ENCODE measurements at regions not wholly inside any gene's neighbourhood (a gene's known extent, or its start where the extent isn't known, plus 50 kb on each side); places are given as distances from the start of the nearest gene placed in this dataset.

DNA sequence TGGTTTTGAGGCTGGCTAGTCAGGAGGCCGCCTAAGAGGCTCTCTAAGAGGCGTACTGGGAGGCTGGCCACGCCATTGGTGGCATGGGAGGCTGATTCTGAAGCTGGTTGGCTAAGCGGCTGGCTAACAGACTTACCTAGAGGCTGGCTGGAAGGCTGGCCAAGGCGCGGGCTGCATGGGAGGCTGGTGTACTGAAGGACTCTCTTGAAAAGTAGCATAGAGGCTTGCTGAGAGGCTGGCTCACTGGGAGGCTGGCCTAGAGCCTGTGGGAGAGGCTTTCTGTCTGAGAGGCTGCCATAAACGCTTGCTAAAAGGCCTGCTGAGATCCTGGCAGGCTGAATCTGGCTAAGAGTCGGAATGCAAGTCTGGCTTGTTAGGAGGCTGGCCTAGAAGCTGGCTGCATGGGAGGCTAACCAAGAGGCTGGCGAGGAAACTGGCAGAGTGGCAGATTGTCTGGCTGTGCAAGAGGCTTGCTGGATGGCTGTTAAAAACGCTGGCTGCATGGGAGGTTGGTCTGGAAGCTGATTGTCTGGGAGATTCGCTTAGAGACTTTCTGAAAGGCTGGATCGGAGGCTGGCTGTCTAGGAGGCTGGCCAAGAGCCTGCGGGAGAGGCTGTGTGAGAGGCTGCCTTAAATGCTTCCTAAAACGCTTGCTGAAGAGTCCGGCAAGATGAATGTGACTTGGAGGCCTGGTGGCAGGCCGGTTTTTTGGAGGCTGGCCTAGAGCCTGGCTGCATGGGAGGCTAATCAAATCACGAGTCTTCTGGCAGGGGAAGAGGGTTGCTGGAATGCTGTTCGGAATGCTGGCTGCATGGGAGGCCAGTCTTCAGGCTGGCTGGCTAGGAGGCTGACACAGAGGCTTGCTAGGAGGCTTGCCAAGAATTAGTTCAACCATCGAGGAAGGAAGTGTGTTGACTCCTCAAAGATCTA is 134.2 kb downstream of the OR13A1 start:
- no peaks in the 10 kb centered on the region for H3K36me3 ChIP-seq (ENCODE audit: insufficient read depth)
- H3K4me3 ChIP-seq (ENCODE audit: low read depth, low read length) = no peak overlapping the region
- no peak overlapping the region for H3K27ac ChIP-seq (ENCODE audit: low read depth)
- WGBS = 72% methylated on average over 19 of the region's 19 CpGs
- H3K4me1 ChIP-seq (ENCODE audit: insufficient read depth) = no peaks in the 10 kb centered on the region
- DNase-seq (ENCODE audit: extremely low spot score) = no peak

DNA sequence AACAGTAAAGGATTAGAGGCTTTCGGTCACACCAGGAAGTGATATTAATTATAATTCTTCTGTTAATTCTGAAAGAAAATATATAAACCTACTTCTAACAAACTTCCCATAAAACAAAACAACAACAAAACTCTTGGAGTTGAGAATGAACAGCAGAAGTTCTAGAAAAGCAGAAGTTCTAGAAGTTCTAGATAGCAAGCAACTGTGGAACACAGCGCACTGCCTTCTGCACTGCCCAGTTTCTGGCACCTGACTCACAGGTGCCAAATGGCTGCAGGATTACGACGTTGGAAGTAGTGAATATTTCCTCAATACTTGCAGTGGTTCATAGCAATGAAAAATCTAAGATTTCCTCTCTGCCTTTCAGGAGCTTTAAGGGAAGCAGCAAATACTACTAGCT is 132.2 kb downstream of the OR13A1 start:
- DNase-seq (ENCODE audit: extremely low spot score) = no peak
- 85% methylated on average over 4 of the region's 4 CpGs for WGBS
- H3K4me1 ChIP-seq (ENCODE audit: insufficient read depth) = no peaks in the 10 kb centered on the region
- H3K4me3 ChIP-seq (ENCODE audit: low read depth, low read length) = no peak overlapping the region
- H3K27ac ChIP-seq (ENCODE audit: low read depth) = no peak overlapping the region
- H3K36me3 ChIP-seq (ENCODE audit: insufficient read depth) = no peaks in the 10 kb centered on the region

DNA sequence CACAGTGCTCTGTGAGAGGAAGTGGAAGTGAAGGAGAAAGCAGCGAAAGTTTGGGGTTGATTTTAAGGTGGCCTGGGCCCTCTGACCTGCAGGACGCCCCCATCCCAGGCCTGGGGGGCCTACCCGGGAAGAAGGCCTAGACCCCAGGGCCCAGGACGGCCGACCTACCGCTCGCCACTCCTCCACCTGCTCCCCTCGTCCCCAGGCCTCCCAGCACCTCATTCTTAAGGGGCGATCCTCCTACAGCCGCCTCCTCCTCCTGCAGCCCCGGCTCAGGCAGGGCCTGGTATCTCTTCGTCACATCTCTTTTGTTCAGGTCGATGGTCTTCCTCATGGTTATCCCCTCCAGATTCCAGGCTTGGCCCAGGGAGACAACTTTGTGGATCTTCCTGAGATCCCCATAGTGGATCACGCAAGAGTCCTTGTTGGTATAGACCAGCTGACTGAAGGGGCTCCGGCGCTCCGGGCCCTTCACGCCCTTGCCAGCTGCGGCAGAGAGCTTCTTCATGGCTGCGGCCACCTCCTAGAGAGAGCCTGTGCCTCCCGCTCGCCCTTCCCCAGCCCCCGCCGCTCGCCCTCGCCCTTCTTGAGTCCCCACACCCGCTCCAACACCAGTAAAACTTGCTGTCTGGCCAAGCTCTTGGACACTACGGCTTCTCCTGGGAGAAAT is 117.5 kb downstream of the OR13A1 start:
- H3K36me3 ChIP-seq (ENCODE audit: insufficient read depth) = no peaks in the 10 kb centered on the region
- no peaks in the 10 kb centered on the region for H3K4me1 ChIP-seq (ENCODE audit: insufficient read depth)
- H3K27ac ChIP-seq (ENCODE audit: low read depth) = no peak overlapping the region
- WGBS = 87% methylated on average over 28 of the region's 28 CpGs
- DNase-seq (ENCODE audit: extremely low spot score) = no peak
- no peak overlapping the region for H3K4me3 ChIP-seq (ENCODE audit: low read depth, low read length)

DNA sequence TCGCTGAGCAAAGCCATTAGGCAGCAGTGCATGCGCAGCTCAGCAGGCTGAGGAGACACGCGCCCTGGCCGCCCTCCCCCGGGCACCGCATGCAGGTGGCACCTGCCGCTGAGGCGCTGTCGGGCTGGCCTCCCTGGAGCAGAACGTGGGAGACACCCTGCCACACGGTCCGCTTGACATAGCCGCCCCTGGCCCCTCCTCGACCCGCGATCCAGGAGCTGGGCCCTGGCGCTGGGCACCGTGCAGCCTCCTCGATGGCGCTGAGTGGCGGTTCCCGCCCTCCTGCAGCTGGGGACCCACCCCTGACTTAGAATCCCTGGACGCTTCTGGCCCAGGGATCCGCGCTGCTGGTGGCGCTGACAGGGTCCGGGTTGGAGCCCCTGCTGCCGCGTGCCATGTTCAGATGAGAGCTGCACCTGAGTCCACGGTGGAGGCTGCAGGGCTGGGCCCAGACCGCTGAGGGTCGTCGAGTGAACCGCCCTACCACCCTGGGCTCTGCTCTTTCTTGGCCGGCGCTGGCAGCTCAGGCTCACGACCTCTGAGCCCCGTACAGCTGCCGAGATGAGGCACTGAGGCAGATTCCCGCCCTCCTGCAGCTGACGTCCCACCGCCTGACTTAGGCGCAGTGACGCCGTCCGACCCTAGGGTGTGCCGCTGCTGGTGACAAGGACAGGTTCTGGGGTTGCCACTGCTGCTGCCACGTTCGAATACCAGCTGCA is 116.8 kb downstream of the OR13A1 start:
- Histone ChIP-seq H3K4me1 (ENCODE audit: insufficient read depth) (no peaks in the 10 kb centered on the region), H3K27ac (ENCODE audit: low read depth) (no peak overlapping the region), H3K36me3 (ENCODE audit: insufficient read depth) (no peaks in the 10 kb centered on the region), H3K4me3 (ENCODE audit: low read depth, low read length) (no peak overlapping the region)
- WGBS = 58% methylated on average over 50 of the region's 50 CpGs
- no peak for DNase-seq (ENCODE audit: extremely low spot score)

DNA sequence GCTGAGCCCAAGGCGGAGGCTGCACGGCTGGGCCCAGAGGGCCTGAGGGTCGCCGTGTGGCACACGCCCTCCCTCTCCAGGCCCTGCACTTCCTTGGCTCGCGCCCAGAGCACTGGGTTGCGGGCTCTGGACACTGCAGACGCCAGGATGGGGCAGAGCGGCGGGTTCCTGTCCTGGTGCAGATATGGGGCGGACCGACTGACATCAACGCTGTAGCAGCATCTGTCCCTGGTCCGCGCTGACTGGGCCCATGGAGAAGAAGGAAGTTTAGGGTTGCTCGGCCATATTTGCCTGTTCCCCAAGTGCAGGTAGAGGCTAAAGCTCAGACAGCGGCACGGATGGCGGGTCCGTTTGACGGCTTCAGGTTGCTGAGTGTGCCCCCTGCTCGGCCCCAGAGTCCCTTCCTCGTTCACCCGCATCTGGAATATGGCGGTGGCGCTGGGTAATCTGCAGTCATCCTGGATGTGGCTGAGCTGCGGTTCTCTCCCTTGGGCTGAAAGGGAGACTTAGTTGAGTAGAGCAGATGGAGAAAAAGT is 116.1 kb downstream of the OR13A1 start:
- H3K36me3 ChIP-seq (ENCODE audit: insufficient read depth) = no peaks in the 10 kb centered on the region
- no peak overlapping the region for H3K27ac ChIP-seq (ENCODE audit: low read depth)
- H3K4me3 ChIP-seq (ENCODE audit: low read depth, low read length) = no peak overlapping the region
- DNase-seq (ENCODE audit: extremely low spot score) = no peak
- whole genome bisulfite sequencing = 61% methylated on average over 28 of the region's 28 CpGs
- no peaks in the 10 kb centered on the region for H3K4me1 ChIP-seq (ENCODE audit: insufficient read depth)

DNA sequence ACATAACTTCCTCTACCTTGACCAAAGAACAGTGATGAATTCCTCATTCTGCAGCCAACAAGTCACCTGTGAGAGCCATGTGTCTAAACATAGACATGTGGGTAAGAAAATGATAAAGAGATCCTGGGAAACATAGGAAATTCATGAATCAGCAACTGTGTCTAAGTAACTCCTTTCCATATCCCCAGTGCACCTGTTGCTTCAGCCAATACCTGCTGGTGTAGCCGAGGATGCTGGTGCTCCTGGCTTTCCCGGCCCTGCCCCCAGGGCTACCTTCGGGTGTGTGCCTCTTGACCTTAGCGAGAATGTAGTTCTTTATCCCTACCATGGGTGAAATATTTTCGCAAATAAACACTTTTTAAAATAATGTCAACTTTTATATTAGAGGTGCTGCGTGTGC is 114.1 kb downstream of the OR13A1 start:
- Histone ChIP-seq H3K27ac (ENCODE audit: low read depth) (no peak overlapping the region), H3K36me3 (ENCODE audit: insufficient read depth) (no peaks in the 10 kb centered on the region), H3K4me1 (ENCODE audit: insufficient read depth) (no peaks in the 10 kb centered on the region), H3K4me3 (ENCODE audit: low read depth, low read length) (no peak overlapping the region)
- DNase-seq (ENCODE audit: extremely low spot score) = no peak
- WGBS = 80% methylated on average over 6 of the region's 6 CpGs

DNA sequence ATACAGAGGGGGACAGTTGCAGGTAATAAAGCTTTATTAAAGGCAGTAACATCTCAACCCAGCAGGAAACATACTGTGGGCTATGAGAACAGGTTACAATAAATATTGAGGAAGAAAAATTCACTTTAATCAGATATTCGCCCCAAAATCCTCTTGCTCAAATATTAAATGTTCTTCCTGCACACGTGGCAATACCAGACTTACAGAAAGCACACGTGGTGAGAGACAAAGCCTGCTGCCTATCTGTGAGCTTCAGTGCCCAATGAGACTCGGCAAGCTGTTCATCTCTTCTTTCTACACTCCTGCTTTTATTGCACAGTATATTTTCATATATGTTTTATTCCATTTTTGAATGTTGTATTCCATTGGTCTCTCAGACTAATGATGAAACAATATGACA is 113.2 kb downstream of the OR13A1 start:
- H3K4me1 ChIP-seq (ENCODE audit: insufficient read depth) = no peaks in the 10 kb centered on the region
- no peak overlapping the region for H3K4me3 ChIP-seq (ENCODE audit: low read depth, low read length)
- no peaks in the 10 kb centered on the region for H3K36me3 ChIP-seq (ENCODE audit: insufficient read depth)
- no peak overlapping the region for H3K27ac ChIP-seq (ENCODE audit: low read depth)
- WGBS = 63% methylated on average over 4 of the region's 4 CpGs
- DNase-seq (ENCODE audit: extremely low spot score) = no peak

DNA sequence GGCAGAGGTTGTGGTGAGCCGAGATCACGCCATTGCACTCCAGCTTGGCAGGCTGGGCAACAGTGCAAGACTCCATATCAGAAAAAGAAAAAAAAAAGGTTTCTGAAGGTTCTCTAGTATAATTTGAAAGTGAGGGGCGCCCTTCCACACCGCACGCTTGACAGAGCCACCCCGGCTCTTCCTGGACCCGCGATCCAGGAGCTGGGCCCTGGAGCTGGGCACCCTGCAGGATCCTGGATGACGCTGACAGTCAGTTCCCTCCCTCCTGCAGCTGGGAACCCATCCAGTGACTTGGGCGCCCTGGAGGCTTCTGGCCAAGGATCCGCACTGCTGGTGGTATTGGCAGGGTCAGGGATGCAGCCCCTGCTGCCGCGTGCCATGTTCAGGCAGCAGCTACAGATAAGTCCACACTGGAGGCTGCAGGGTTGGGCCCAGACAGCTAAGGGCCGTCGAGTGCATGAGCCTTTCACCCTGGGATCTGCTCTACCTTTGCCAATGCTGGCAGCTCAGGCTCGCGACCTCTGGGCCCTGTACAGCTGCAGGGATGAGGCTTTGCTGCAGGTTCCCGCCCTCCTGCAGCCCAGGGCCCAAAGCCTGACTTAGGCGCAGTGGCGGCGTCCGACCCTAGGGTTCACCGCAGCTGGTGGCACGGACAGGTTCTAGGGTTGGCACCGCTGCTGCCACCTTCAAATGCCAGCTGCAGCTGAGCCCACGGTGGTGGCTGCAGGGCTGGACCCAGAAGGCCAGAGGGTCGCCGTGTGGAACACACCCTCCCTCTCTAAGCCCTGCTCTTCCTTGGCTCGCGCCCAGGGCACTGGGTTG is 110.2 kb downstream of the OR13A1 start:
- H3K4me3 ChIP-seq (ENCODE audit: low read depth, low read length) = no peak overlapping the region
- no peak overlapping the region for H3K27ac ChIP-seq (ENCODE audit: low read depth)
- no peak for DNase-seq (ENCODE audit: extremely low spot score)
- 91% methylated on average over 30 of the region's 30 CpGs for WGBS
- H3K4me1 ChIP-seq (ENCODE audit: insufficient read depth) = no peaks in the 10 kb centered on the region
- no peaks in the 10 kb centered on the region for H3K36me3 ChIP-seq (ENCODE audit: insufficient read depth)

DNA sequence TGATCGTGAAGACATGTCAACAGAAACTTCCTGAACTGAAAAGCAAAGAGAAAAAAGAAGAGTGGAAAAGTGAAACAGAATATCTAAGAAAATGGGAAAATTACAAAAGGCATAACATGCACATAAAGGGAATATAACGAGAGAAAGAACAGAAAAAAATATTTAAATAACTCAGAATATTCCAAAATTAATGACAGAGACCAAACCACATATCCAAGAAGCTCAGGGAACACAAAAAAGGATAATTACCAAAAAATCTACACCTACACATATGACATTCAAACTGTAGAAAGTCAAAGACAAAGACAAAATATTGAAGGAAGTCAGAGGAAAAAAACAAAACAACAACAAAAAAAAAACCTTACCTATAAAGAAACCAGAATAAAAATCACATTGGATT is 105.5 kb downstream of the OR13A1 start:
- no peak for DNase-seq (ENCODE audit: extremely low spot score)
- Histone ChIP-seq H3K4me3 (ENCODE audit: low read depth, low read length) (no peak overlapping the region), H3K4me1 (ENCODE audit: insufficient read depth) (no peaks in the 10 kb centered on the region), H3K36me3 (ENCODE audit: insufficient read depth) (no peaks in the 10 kb centered on the region), H3K27ac (ENCODE audit: low read depth) (no peak overlapping the region)
- WGBS = 93% methylated on average over 2 of the region's 2 CpGs

DNA sequence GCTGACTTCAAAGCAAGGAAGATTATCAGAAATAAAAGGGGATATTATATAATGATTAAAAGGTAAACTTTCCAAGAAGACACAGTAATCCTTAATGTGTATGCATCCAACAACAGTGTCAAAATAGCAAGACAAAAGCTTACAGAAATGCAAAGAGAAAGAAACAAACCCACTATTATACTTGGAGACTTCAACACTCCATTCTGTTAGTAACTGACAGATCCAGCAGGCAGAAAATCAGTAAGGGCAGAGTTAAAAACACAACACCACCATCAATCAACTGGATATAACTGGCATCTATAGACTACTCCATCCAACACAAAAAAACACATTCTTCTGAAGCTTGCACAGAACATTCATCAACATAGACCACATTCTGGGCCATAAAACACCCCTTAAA is 103.8 kb downstream of the OR13A1 start:
- H3K27ac ChIP-seq (ENCODE audit: low read depth) = no peak overlapping the region
- DNase-seq (ENCODE audit: extremely low spot score) = no peak
- H3K36me3 ChIP-seq (ENCODE audit: insufficient read depth) = no peaks in the 10 kb centered on the region
- H3K4me1 ChIP-seq (ENCODE audit: insufficient read depth) = no peaks in the 10 kb centered on the region
- no peak overlapping the region for H3K4me3 ChIP-seq (ENCODE audit: low read depth, low read length)

DNA sequence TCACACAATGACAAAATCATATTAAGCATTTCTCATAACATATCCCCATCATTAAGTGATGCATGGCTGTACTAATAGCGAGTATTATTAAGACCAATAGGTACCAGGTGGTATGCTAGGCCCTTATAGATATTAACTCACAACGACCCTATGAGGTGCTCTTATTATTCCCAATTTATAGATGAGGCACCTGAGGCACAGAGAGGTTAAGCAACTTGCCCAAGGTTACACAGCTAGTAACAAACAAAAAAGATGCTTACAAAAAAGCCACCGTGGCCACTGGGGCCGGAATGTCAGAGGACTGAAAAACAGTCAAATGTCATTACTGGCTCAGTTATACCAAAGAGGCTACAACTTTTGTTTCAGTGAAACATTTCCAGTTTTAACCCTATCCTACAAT is 96.0 kb downstream of the OR13A1 start:
- Histone ChIP-seq H3K27ac (ENCODE audit: low read depth) (no peak overlapping the region), H3K4me1 (ENCODE audit: insufficient read depth) (no peaks in the 10 kb centered on the region), H3K4me3 (ENCODE audit: low read depth, low read length) (no peak overlapping the region), H3K36me3 (ENCODE audit: insufficient read depth) (no peaks in the 10 kb centered on the region)
- no peak for DNase-seq (ENCODE audit: extremely low spot score)
- 78% methylated on average over 4 of the region's 4 CpGs for WGBS

DNA sequence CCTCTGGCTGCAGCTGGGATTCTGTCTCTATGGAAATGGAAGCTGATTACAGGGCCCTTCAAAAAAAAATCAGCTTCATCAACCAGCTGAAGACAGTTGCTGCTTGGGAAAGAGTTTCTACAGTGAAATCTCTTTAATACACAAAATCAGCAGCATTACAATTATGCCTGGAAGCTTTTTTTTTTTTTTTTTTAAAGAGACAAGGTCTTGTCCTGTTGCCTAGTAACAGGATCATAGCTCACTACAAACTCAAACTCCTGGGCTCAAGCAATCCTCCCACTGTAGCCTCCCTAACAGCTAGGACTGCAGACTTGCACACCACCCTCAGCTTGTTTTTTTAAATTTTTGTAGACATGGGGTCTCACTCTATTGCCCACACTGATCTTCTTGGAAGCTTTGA is 94.5 kb downstream of the OR13A1 start:
- DNase-seq (ENCODE audit: extremely low spot score) = no peak
- Histone ChIP-seq H3K27ac (ENCODE audit: low read depth) (no peak overlapping the region), H3K4me3 (ENCODE audit: low read depth, low read length) (no peak overlapping the region), H3K36me3 (ENCODE audit: insufficient read depth) (no peaks in the 10 kb centered on the region), H3K4me1 (ENCODE audit: insufficient read depth) (no peaks in the 10 kb centered on the region)

DNA sequence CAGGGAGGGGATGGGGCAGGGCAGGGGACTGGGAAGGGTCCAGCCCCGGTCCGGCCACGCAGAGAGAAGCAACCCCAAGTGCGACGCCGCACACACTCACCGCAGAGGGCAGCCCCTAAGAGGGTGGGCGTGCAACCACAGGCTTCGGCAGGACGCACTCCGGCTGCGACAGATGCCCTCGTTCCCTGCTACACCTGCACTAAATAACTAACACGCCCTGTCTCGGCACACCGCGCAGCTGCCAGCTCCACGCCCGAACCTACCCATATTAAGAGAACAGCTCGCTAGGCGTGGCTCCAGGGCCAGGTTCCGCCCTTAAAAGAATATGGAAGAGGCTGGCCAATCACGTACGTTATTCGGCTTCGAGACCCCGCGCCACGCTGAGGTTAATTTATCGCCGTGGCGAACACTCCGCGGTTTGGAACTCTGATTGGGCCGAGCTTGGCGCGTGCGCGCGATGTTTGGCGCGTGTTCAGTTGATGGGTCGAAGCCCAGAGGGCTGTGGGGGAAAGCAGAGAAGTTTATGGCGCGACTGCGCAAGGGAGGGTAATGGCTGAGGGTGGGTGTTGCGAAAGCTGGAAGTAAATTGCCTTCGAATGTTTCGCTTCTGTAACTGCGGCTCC is 91.1 kb downstream of the OR13A1 start:
- no peak overlapping the region for H3K27ac ChIP-seq (ENCODE audit: low read depth)
- H3K36me3 ChIP-seq (ENCODE audit: insufficient read depth) = no peaks in the 10 kb centered on the region
- no peak overlapping the region for H3K4me3 ChIP-seq (ENCODE audit: low read depth, low read length)
- 66% methylated on average over 50 of the region's 50 CpGs for WGBS
- H3K4me1 ChIP-seq (ENCODE audit: insufficient read depth) = no peaks in the 10 kb centered on the region
- no peak for DNase-seq (ENCODE audit: extremely low spot score)

Measured in urinary bladder (tissue), 3 donors.